OCI-LY3 (cell line): ENCODE measurements at regions not wholly inside any gene's neighbourhood (a gene's known extent, or its start where the extent isn't known, plus 50 kb on each side); places are given as distances from the start of the nearest gene placed in this dataset.

Experiments used
- H2AFZ ChIP-seq: fragments of 200-600, 300-600 bp; shearing (Covaris generic); 2 replicates; pipeline ENCODE4 v1.6.0; 2014; ENCODE audit warnings: antibody characterized with exemption, low read depth, low read length
- H3K27ac ChIP-seq: fragments of 200-600, 300-600 bp; sonication (generic); 2 replicates; pipeline ENCODE4 v1.5.1; 2014; ENCODE audit warnings: mild to moderate bottlenecking, low read length, moderate library complexity, mixed read lengths
- H3K27me3 ChIP-seq: fragments of 200-600, 300-600 bp; sonication (generic); 2 replicates; pipeline ENCODE4 v1.6.1; 2014; ENCODE audit warnings: low read depth, low read length, mixed read lengths
- H3K36me3 ChIP-seq: fragments of 200-600, 300-600 bp; sonication (generic); replicated peaks from 2 replicates; pipeline ENCODE3; 2014; ENCODE audit warnings: low read depth, low read length, mixed read lengths
- H3K4me1 ChIP-seq: fragments of 300-600, 200-600 bp; sonication (generic); 2 replicates; pipeline ENCODE4 v1.6.1; 2014; ENCODE audit warnings: low read length, mixed read lengths
- H3K4me2 ChIP-seq: fragments of 200-600, 300-600 bp; sonication (generic); 2 replicates; pipeline ENCODE4 v1.6.1; 2014; ENCODE audit warnings: low read length, mixed read lengths
- H3K4me3 ChIP-seq: fragments of 300-600, 200-600 bp; sonication (generic); 2 replicates; pipeline ENCODE4 v1.5.1; 2014; ENCODE audit warnings: antibody characterized with exemption, mild to moderate bottlenecking, low read length, moderate library complexity
- H3K79me2 ChIP-seq: fragments of 300-600, 200-600 bp; shearing (Covaris generic); 2 replicates; pipeline ENCODE4 v1.6.1; 2014; ENCODE audit warnings: mild to moderate bottlenecking, low read length, mixed read lengths
- H3K9ac ChIP-seq: fragments of 300-600, 200-600 bp; shearing (Covaris generic); 2 replicates; pipeline ENCODE4 v1.6.0; 2014; ENCODE audit warnings: mild to moderate bottlenecking, low read length, moderate library complexity
- H3K9me3 ChIP-seq: fragments of 200-600, 300-600 bp; shearing (Covaris generic); 2 replicates; pipeline ENCODE4 v1.6.1; 2014; ENCODE audit warnings: low read length, mixed read lengths; ENCODE audit not compliant: insufficient read depth
- H4K20me1 ChIP-seq: fragments of 200-600, 300-600 bp; sonication (generic); 2 replicates; pipeline ENCODE4 v1.6.1; 2016; ENCODE audit warnings: low read length, mixed read lengths; ENCODE audit not compliant: insufficient read depth
- CTCF ChIP-seq: fragments of 200-600, 300-600 bp; sonication (generic); IDR thresholded peaks from 2 replicates; pipeline ENCODE4 v1.5.1; 2014; ENCODE audit warnings: antibody characterized with exemption, low read length, low read depth
- EZH2phosphoT487 ChIP-seq: fragments of 200-600 bp; shearing (Covaris generic); IDR thresholded peaks from 2 replicates; pipeline ENCODE4 v1.6.1; 2018; ENCODE audit warnings: antibody characterized with exemption, mixed run types, low read depth

GRCh38 chr1:88324899-88325298, 359.2 kb upstream of the PKN2 start:
- no peak overlapping the region for H3K27ac ChIP-seq
- no peak overlapping the region for H3K4me3 ChIP-seq

GRCh38 chr1:88327391-88328267, 356.4 kb upstream of the PKN2 start:
- Histone ChIP-seq H3K4me2 (no peak overlapping the region), H3K9ac (no peak overlapping the region), H4K20me1 (no peaks in the 10 kb centered on the region), H3K27me3 (no peaks in the 10 kb centered on the region), H3K4me1 (peaks cover 5% of the 10 kb centered on the region; the same call in 1 of the 2 replicates), H3K27ac (no peak overlapping the region), H3K36me3 (no peaks in the 10 kb centered on the region), H3K79me2 (no peaks in the 10 kb centered on the region), H2AFZ (no peak overlapping the region), H3K9me3 (no peaks in the 10 kb centered on the region), H3K4me3 (no peak overlapping the region)
- TF ChIP-seq CTCF: no peak
- no peak for TF ChIP-seq EZH2phosphoT487

More at GRCh38 chr1:88324899-88325298, 359.2 kb upstream of the PKN2 start:
- Histone ChIP-seq H3K9ac (no peak overlapping the region), H3K9me3 (no peaks in the 10 kb centered on the region), H3K27me3 (no peaks in the 10 kb centered on the region), H3K79me2 (no peaks in the 10 kb centered on the region), H4K20me1 (no peaks in the 10 kb centered on the region), H3K4me1 (peaks cover 12% of the 10 kb centered on the region), H2AFZ (no peak overlapping the region), H3K4me2 (no peak overlapping the region), H3K36me3 (no peaks in the 10 kb centered on the region)
- TF ChIP-seq EZH2phosphoT487 (no peak), CTCF (no peak)

DNA sequence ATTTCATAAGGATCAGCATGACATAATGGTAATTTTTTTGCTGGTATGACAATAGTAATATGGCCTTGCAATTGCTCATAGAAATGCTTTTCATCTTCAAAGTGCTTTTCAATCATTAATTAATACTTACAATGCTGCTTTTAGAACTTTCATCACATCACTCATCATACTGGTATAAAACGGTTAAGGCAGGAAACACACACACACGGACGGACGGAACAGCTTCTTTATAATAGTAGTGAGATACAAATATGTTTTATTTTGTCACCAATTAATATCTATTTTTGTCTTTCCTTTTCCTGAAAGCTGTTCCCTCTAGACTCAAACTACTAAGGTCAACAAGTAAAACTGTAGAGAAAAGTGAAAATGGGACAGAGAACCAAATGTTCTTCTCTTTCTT, 353.9 kb upstream of the PKN2 start:
- H3K4me3 ChIP-seq: no peak overlapping the region
- peaks cover 5% of the 10 kb centered on the region; the same call in 1 of the 2 replicates for H3K4me1 ChIP-seq
- H4K20me1 ChIP-seq: no peaks in the 10 kb centered on the region
- H2AFZ ChIP-seq: no peak overlapping the region
- H3K9ac ChIP-seq: no peak overlapping the region
- H3K4me2 ChIP-seq: no peak overlapping the region
- H3K27ac ChIP-seq: no peak overlapping the region
- TF ChIP-seq EZH2phosphoT487 (no peak), CTCF (no peak)
- no peaks in the 10 kb centered on the region for H3K36me3 ChIP-seq
- no peaks in the 10 kb centered on the region for H3K79me2 ChIP-seq
- H3K27me3 ChIP-seq: no peaks in the 10 kb centered on the region
- H3K9me3 ChIP-seq: no peaks in the 10 kb centered on the region

- H3K9me3 ChIP-seq: no peaks in the 10 kb centered on the region
- no peaks in the 10 kb centered on the region for H4K20me1 ChIP-seq
- no peak overlapping the region for H3K4me3 ChIP-seq
- no peak overlapping the region for H2AFZ ChIP-seq
- H3K79me2 ChIP-seq: no peaks in the 10 kb centered on the region
- no peak overlapping the region for H3K4me2 ChIP-seq
- no peak overlapping the region for H3K27ac ChIP-seq
- TF ChIP-seq EZH2phosphoT487 (no peak), CTCF (no peak)
- no peaks in the 10 kb centered on the region for H3K27me3 ChIP-seq
- no peaks in the 10 kb centered on the region for H3K4me1 ChIP-seq
- H3K9ac ChIP-seq: no peak overlapping the region
- H3K36me3 ChIP-seq: no peaks in the 10 kb centered on the region
These were observed 350.9 kb upstream of the PKN2 start for GRCh38 chr1:88333086-88333695.
